Transverse colon (tissue), 3 donors: ENCODE measurements at regions not wholly inside any gene's neighbourhood (a gene's known extent, or its start where the extent isn't known, plus 50 kb on each side); places are given as distances from the start of the nearest gene placed in this dataset.

Source experiments
- CTCF ChIP-seq, 5 experiments: fragments of 200-600 bp in 3 of 5; fragments of 450-650 bp in 2 of 5; sonication (generic) in 3 of 5; IDR thresholded peaks; 1 replicate in 2 of 5; 2 replicates in 3 of 5; pipeline ENCODE4 v1.5.1; 2016 to 2017; ENCODE audit warnings: antibody characterized with exemption in 5 of 5, inconsistent platforms in 3 of 5, mild to moderate bottlenecking in 2 of 5, moderate library complexity in 1 of 5
- EP300 ChIP-seq: sonication (generic); formaldehyde crosslinking; IDR thresholded peaks from one replicate; pipeline ENCODE4 v1.6.1; 2017; ENCODE audit warnings: antibody characterized with exemption, low read depth
- POLR2A ChIP-seq: fragments of 450-650 bp; IDR thresholded peaks from one replicate; pipeline ENCODE4 v1.6.1; 2016; ENCODE audit warnings: antibody characterized with exemption, mild to moderate bottlenecking, moderate library complexity

- no peak for TF ChIP-seq CTCF (IDR thresholded peaks at IDR 0.05)
- no peak for TF ChIP-seq EP300
- no peak for TF ChIP-seq POLR2A
Measured at GRCh38 chr1:68314151-68314780, 81.9 kb upstream of the WLS start.
